Kidney epithelial cell (primary cell): ENCODE measurements at regions not wholly inside any gene's neighbourhood (a gene's known extent, or its start where the extent isn't known, plus 50 kb on each side); places are given as distances from the start of the nearest gene placed in this dataset.

ENCODE experiments used
- DNase-seq: peaks from one replicate; pipeline ENCODE4 v3.0.0-alpha.2; 2010; ENCODE audit warnings: low read depth
- H3K27me3 ChIP-seq: 2 replicates; pipeline ENCODE4 v1.6.0; 2011; ENCODE audit warnings: low read length; ENCODE audit not compliant: control insufficient read depth, insufficient read depth
- H3K36me3 ChIP-seq: 2 replicates; pipeline ENCODE4 v1.5.1; 2011; ENCODE audit warnings: low read length; ENCODE audit not compliant: control insufficient read depth, insufficient read depth
- H3K4me3 ChIP-seq: 2 replicates; pipeline ENCODE4 v1.5.1; 2011; ENCODE audit warnings: low read depth, mild to moderate bottlenecking, control low read depth, low read length
- TF ChIP-seq, protein P1 (sequence below): IDR thresholded peaks from 2 replicates; pipeline ENCODE4 v1.5.1; 2011; ENCODE audit warnings: mild to moderate bottlenecking, moderate library complexity, low read length, control low read depth, inconsistent platforms; ENCODE audit not compliant: insufficient read depth, poor library complexity, severe bottlenecking

DNA sequence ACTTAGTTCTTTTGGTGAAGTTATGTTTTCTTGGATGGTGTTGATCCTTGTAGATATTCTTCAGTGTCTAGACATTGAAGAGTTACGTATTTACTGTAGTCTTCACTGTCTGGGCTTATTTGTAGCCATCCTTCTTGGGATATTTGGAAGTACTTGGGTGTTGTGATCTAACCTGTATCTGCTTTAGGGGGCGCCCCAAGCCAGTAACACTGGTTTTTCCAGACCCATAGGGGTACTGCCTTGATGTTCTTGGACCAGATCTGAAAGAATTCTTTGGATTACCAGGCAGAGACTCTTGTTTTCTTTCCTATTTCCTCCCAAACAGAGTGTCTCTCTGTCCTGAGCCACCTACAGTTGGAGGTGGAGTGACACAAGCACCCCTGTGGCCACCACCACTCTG is 309.1 kb upstream of the IMPG1 start:
- DNase-seq: no peak
- TF ChIP-seq, protein P1, sequence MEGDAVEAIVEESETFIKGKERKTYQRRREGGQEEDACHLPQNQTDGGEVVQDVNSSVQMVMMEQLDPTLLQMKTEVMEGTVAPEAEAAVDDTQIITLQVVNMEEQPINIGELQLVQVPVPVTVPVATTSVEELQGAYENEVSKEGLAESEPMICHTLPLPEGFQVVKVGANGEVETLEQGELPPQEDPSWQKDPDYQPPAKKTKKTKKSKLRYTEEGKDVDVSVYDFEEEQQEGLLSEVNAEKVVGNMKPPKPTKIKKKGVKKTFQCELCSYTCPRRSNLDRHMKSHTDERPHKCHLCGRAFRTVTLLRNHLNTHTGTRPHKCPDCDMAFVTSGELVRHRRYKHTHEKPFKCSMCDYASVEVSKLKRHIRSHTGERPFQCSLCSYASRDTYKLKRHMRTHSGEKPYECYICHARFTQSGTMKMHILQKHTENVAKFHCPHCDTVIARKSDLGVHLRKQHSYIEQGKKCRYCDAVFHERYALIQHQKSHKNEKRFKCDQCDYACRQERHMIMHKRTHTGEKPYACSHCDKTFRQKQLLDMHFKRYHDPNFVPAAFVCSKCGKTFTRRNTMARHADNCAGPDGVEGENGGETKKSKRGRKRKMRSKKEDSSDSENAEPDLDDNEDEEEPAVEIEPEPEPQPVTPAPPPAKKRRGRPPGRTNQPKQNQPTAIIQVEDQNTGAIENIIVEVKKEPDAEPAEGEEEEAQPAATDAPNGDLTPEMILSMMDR: no peak

DNA sequence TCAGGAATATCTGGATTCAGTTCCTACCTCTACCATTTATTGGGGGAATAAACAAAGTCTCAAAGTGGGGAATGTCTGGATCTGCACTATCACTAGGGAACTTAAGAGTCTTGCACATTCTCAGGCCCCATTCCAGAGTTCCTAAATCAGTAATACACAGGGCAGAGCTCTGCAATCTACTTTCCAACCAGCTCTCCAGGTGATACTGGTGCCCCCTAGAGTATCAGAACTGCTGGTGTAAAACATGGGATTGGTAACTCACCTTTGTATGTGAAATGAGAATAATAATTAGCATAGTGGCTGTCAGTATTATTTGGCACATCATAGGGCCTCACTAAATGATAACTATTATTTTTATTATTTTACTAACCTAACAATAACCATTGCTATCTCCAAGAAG is 278.8 kb upstream of the IMPG1 start:
- DNase-seq: no peak
- Histone ChIP-seq H3K4me3 (no peak overlapping the region), H3K36me3 (no peaks in the 10 kb centered on the region), H3K27me3 (no peaks in the 10 kb centered on the region)
- TF ChIP-seq, protein P1: peak; percentile 33

More for the DNA sequence above, 309.1 kb upstream of the IMPG1 start:
- H3K4me3 ChIP-seq: no peak overlapping the region
- H3K36me3 ChIP-seq: no peaks in the 10 kb centered on the region
- H3K27me3 ChIP-seq: no peaks in the 10 kb centered on the region

DNA sequence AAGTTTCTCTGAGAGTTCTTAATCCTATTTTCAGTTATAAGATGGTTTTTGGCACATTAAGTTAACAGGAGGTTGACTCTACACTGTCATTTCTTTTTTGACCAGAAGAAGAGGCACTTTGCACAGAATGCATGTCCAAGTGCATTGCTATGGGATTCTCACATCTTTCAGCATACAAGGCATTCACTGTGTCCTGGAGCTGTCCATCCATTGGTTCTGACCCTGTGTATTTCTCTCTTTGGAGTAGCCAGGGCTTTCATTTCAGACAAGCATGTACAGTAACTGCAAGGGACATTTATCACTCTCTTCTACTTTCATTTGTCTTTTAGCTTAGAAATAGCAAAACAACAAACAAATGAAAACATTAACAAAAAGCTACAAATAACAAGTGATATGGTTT is 275.1 kb upstream of the IMPG1 start:
- no peak for DNase-seq
- TF ChIP-seq, protein P1: no peak
- no peaks in the 10 kb centered on the region for H3K27me3 ChIP-seq
- H3K4me3 ChIP-seq: no peak overlapping the region
- H3K36me3 ChIP-seq: no peaks in the 10 kb centered on the region

DNA sequence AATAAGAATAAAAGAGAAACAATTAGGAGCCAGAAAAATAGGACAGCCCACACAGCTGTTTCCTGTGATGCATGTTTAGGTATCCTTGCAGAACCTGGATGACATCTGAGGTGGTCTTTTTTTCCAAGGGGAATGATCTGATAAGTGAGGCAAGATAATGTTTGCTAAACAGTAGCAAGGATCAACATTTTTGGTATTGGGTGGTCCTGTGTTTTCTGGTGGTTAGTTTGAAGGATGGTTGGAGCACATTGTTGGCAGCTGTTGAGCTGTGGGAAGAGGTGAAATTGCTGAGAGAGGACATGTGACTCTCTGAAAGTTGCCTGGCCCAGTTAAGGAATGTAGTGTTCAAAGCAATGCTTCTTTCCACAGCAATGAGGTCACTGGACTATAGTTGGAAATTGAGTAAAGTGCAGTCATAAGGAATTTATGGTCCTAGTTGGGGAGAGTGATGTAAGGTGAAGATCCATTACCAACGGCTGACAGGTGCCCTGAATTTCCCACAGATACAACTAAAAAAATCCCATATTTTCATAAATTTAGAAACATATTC is 270.2 kb upstream of the IMPG1 start:
- TF ChIP-seq, protein P1: no peak
- no peaks in the 10 kb centered on the region for H3K27me3 ChIP-seq
- no peaks in the 10 kb centered on the region for H3K36me3 ChIP-seq
- DNase-seq: no peak
- H3K4me3 ChIP-seq: no peak overlapping the region

DNA sequence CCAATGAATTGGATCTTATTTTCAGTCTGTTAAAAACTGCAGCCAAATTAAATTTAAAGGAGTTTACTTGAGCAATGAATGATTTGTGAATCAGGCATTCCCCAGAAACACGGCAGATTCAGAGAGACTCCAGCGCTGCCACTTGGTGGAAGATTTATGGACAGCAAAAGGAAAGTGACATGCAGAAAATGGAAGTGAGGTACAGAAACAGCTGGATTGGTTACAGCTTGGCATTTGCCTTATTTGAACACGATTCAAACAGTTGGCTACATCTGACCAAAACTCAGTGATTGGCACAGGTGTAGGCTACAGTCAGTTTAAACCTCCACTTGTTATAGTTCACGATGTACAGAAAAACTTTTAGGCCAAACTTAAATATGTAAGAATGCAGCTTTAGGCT is 257.6 kb upstream of the IMPG1 start:
- TF ChIP-seq, protein P1: no peak
- Histone ChIP-seq H3K36me3 (no peaks in the 10 kb centered on the region), H3K4me3 (no peak overlapping the region), H3K27me3 (no peaks in the 10 kb centered on the region)
- no peak for DNase-seq

DNA sequence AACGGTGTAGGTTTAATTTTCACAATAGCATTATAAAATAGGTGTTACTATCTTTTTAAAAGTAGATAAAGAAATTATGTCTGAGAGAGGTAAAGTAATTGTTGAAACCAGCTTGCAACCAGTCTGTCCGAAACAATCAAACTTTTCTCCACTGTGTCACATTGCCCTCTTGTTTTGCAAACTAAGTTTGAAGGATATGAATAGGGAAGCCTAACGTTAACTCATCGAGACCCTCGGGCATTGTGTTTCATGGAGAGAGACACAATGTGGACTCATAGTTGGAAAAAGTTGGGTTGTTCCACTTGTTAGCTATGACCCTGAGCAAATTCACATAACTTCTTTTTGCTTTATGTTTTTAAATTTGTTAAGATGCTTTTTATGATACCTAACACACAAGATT is 254.4 kb upstream of the IMPG1 start:
- TF ChIP-seq, protein P1: no peak
- Histone ChIP-seq H3K4me3 (no peak overlapping the region), H3K27me3 (no peaks in the 10 kb centered on the region), H3K36me3 (no peaks in the 10 kb centered on the region)
- DNase-seq: no peak
